Vagina (tissue), 2 donors: ENCODE measurements at regions not wholly inside any gene's neighbourhood (a gene's known extent, or its start where the extent isn't known, plus 50 kb on each side); places are given as distances from the start of the nearest gene placed in this dataset.
"Not testable (repeated sequence)": the region's sequence is repeated elsewhere in the genome, so short reads cannot be mapped to it uniquely, and the experiment has no call there.

ENCODE experiments used
- DNase-seq, 2 donors: peaks; one replicate each; pipeline ENCODE4 v3.0.0-alpha.2; 2017; ENCODE audit errors: extremely low spot score in 2 of 2
- H3K27ac ChIP-seq: fragments of 200-600 bp; sonication (generic); one replicate; pipeline ENCODE4 v1.5.1; 2019
- H3K27me3 ChIP-seq: fragments of 200-600 bp; sonication (generic); one replicate; pipeline ENCODE4 v1.5.1; 2019
- H3K36me3 ChIP-seq, 2 donors: fragments of 200-600 bp; sonication (generic); one replicate each; pipeline ENCODE4 v1.5.1; 2017 to 2019
- H3K4me1 ChIP-seq: fragments of 200-600 bp; sonication (generic); one replicate; pipeline ENCODE4 v1.5.1; 2019
- H3K4me3 ChIP-seq, 2 donors: fragments of 200-600 bp; sonication (generic); 1 replicate in 1 of 2; 2 replicates in 1 of 2; pipeline ENCODE4 v1.5.1; 2016 to 2019
- H3K9me3 ChIP-seq: fragments of 200-600 bp; sonication (generic); one replicate; pipeline ENCODE4 v1.5.1; 2019
- CTCF ChIP-seq, 3 experiments: fragments of 450-650 bp in 2 of 3; fragments of 200-600 bp in 1 of 3; sonication (generic) in 1 of 3; IDR thresholded peaks; one replicate each; pipeline ENCODE4 v1.5.1; 2017 to 2019; ENCODE audit warnings: antibody characterized with exemption in 3 of 3, mild to moderate bottlenecking in 2 of 3, moderate library complexity in 2 of 3
- POLR2A ChIP-seq, 2 donors: fragments of 450-650 bp; IDR thresholded peaks; one replicate each; pipeline ENCODE4 v1.6.1; 2017; ENCODE audit warnings: antibody characterized with exemption in 2 of 2, mild to moderate bottlenecking in 2 of 2, moderate library complexity in 2 of 2
- POLR2AphosphoS5 ChIP-seq, 2 donors: sonication (generic); formaldehyde crosslinking; IDR thresholded peaks; one replicate each; pipeline ENCODE4 v1.9.0; 2017; ENCODE audit warnings: antibody characterized with exemption in 2 of 2, mild to moderate bottlenecking in 2 of 2, low read depth in 1 of 2; ENCODE audit not compliant: insufficient read depth in 1 of 2
- intact Hi-C: fragments of 100-400 bp; cut with DNase I; formaldehyde crosslinking; loops from one replicate; pipeline ENCODE4 v1.15.1; 2023

GRCh38 chr14:71804992-71805391 is 127.2 kb upstream of the RGS6 start:
- H3K27ac ChIP-seq, result no peak overlapping the region
- H3K4me3 ChIP-seq, result no peak overlapping the region
- H3K27me3 ChIP-seq, result no peaks in the 10 kb centered on the region
- intact Hi-C loops, result no loop called here
- no peak for DNase-seq
- H3K9me3 ChIP-seq, result no peaks in the 10 kb centered on the region
- no peak for TF ChIP-seq POLR2A (IDR thresholded peaks at IDR 0.05)
- TF ChIP-seq CTCF (IDR thresholded peaks at IDR 0.05), result no peak
- no peak for TF ChIP-seq POLR2AphosphoS5 (IDR thresholded peaks at IDR 0.05; ENCODE audit: insufficient read depth in 1 of 2, low read depth in 1 of 2)
- H3K36me3 ChIP-seq, result no peaks in the 10 kb centered on the region
- no peaks in the 10 kb centered on the region for H3K4me1 ChIP-seq

- H3K27me3 ChIP-seq, H3K27ac ChIP-seq, intact Hi-C loops, H3K36me3 ChIP-seq, H3K4me3 ChIP-seq, DNase-seq, H3K4me1 ChIP-seq, H3K9me3 ChIP-seq: not testable (repeated sequence)
Observed at GRCh38 chr14:71807049-71807448, 125.2 kb upstream of the RGS6 start.

GRCh38 chr14:71810800-71811199 is 121.4 kb upstream of the RGS6 start:
- H3K27me3 ChIP-seq, H3K36me3 ChIP-seq, H3K9me3 ChIP-seq, H3K4me3 ChIP-seq, H3K27ac ChIP-seq, intact Hi-C loops, H3K4me1 ChIP-seq, DNase-seq: not testable (repeated sequence)

GRCh38 chr14:71812693-71813092 is 119.5 kb upstream of the RGS6 start:
- TF ChIP-seq CTCF (IDR thresholded peaks at IDR 0.05) (no peak), POLR2A (IDR thresholded peaks at IDR 0.05) (no peak), POLR2AphosphoS5 (IDR thresholded peaks at IDR 0.05; ENCODE audit: insufficient read depth in 1 of 2, low read depth in 1 of 2) (no peak)
- Histone ChIP-seq H3K4me1 (no peaks in the 10 kb centered on the region), H3K4me3 (no peak overlapping the region), H3K36me3 (no peaks in the 10 kb centered on the region), H3K27me3 (no peaks in the 10 kb centered on the region), H3K9me3 (no peaks in the 10 kb centered on the region), H3K27ac (no peak overlapping the region)
- intact Hi-C loops, result no loop called here
- DNase-seq, result no peak

- Histone ChIP-seq H3K4me3 (no peak overlapping the region), H3K9me3 (no peaks in the 10 kb centered on the region), H3K27ac (no peak overlapping the region), H3K27me3 (no peaks in the 10 kb centered on the region), H3K36me3 (no peaks in the 10 kb centered on the region), H3K4me1 (no peaks in the 10 kb centered on the region)
- no peak for DNase-seq
- TF ChIP-seq POLR2A (IDR thresholded peaks at IDR 0.05), result no peak
- no peak for TF ChIP-seq POLR2AphosphoS5 (IDR thresholded peaks at IDR 0.05; ENCODE audit: insufficient read depth in 1 of 2, low read depth in 1 of 2)
- TF ChIP-seq CTCF (IDR thresholded peaks at IDR 0.05), result no peak
- intact Hi-C loops, result no loop called here
Observed at GRCh38 chr14:71815110-71815509, 117.1 kb upstream of the RGS6 start.

- H3K4me3 ChIP-seq, result no peak overlapping the region
- intact Hi-C loops, result no loop called here
- no peak for TF ChIP-seq POLR2AphosphoS5 (IDR thresholded peaks at IDR 0.05; ENCODE audit: insufficient read depth in 1 of 2, low read depth in 1 of 2)
- no peak for TF ChIP-seq POLR2A (IDR thresholded peaks at IDR 0.05)
- TF ChIP-seq CTCF (IDR thresholded peaks at IDR 0.05), result no peak
- no peak overlapping the region for H3K27ac ChIP-seq
- no peaks in the 10 kb centered on the region for H3K27me3 ChIP-seq
- DNase-seq, result no peak
- no peaks in the 10 kb centered on the region for H3K4me1 ChIP-seq
- no peaks in the 10 kb centered on the region for H3K9me3 ChIP-seq
- H3K36me3 ChIP-seq, result no peaks in the 10 kb centered on the region
Observed at GRCh38 chr14:71824816-71825215, 107.4 kb upstream of the RGS6 start.
